Endodermal cell (in vitro differentiated cells): ENCODE measurements at regions not wholly inside any gene's neighbourhood (a gene's known extent, or its start where the extent isn't known, plus 50 kb on each side); places are given as distances from the start of the nearest gene placed in this dataset.

Experiments used
- DNase-seq: peaks from one replicate; pipeline ENCODE4 v3.0.0-alpha.2; 2017
- H3K27ac ChIP-seq: 2 replicates; pipeline ENCODE4 v1.5.1; 2013; ENCODE audit warnings: mild to moderate bottlenecking, low read depth, low read length, moderate library complexity
- H3K27me3 ChIP-seq: 2 replicates; pipeline ENCODE4 v1.6.1; 2013; ENCODE audit warnings: mild to moderate bottlenecking, low read length, moderate library complexity; ENCODE audit not compliant: insufficient read depth, control insufficient read depth, poor library complexity, severe bottlenecking
- H3K36me3 ChIP-seq: 2 replicates; pipeline ENCODE4 v1.7.0; 2013; ENCODE audit warnings: mild to moderate bottlenecking, low read length, moderate library complexity; ENCODE audit not compliant: control insufficient read depth, insufficient read depth
- H3K4me1 ChIP-seq: one replicate; pipeline ENCODE4 v1.7.0; 2013; ENCODE audit warnings: low read length; ENCODE audit not compliant: control insufficient read depth, insufficient read depth
- H3K4me3 ChIP-seq: 2 replicates; pipeline ENCODE4 v1.5.1; 2013; ENCODE audit warnings: mild to moderate bottlenecking, low read length, moderate library complexity
- H3K9ac ChIP-seq: 2 replicates; pipeline ENCODE4 v1.6.1; 2013; ENCODE audit warnings: mild to moderate bottlenecking, low read length, moderate library complexity; ENCODE audit not compliant: poor library complexity, severe bottlenecking; ENCODE audit errors: extremely low read depth
- H3K9me3 ChIP-seq: 2 replicates; pipeline ENCODE4 v1.6.1; 2013; ENCODE audit warnings: mild to moderate bottlenecking, low read length, moderate library complexity; ENCODE audit not compliant: control insufficient read depth
- H3K27ac Mint-ChIP-seq: 2 replicates; pipeline ENCODE4 v1.8.0; 2020; ENCODE audit warnings: mixed read lengths
- H3K27me3 Mint-ChIP-seq: 2 replicates; pipeline ENCODE4 v1.8.0; 2021; ENCODE audit warnings: mild to moderate bottlenecking, mixed read lengths; ENCODE audit not compliant: insufficient read depth
- H3K36me3 Mint-ChIP-seq: 2 replicates; pipeline ENCODE4 v1.8.0; 2020; ENCODE audit warnings: low read depth, mixed read lengths
- H3K4me1 Mint-ChIP-seq: 2 replicates; pipeline ENCODE4 v1.8.0; 2020; ENCODE audit warnings: mixed read lengths
- H3K4me3 Mint-ChIP-seq: 2 replicates; pipeline ENCODE4 v1.8.0; 2020; ENCODE audit warnings: mild to moderate bottlenecking, moderate library complexity, mixed read lengths
- H3K9me3 Mint-ChIP-seq: 2 replicates; pipeline ENCODE4 v1.8.0; 2020; ENCODE audit warnings: mild to moderate bottlenecking, mixed read lengths
- CTCF ChIP-seq: fragments of 200-600 bp; sonication (generic); conservative IDR thresholded peaks from 2 replicates; pipeline ENCODE4 v1.5.0; 2021; ENCODE audit warnings: antibody characterized with exemption, mild to moderate bottlenecking
- WGBS, 2 experiments: methylation state at CpG; one replicate each; pipeline versions ENCODE4 v1.1.5 to v1.1.7; 2013; ENCODE audit warnings: missing lambda C conversion rate in 2 of 2, mixed read lengths in 1 of 2; ENCODE audit not compliant: insufficient coverage in 1 of 2, insufficient read length in 1 of 2; 5-methylcytosine and 5-hydroxymethylcytosine counted together

- H3K4me1 Mint-ChIP-seq, result peaks cover 3% of the 10 kb centered on the region
- TF ChIP-seq CTCF, result no peak
- H3K27me3 Mint-ChIP-seq, result no peaks in the 10 kb centered on the region
- Histone ChIP-seq H3K36me3 (no peaks in the 10 kb centered on the region), H3K27me3 (no peaks in the 10 kb centered on the region), H3K9me3 (no peaks in the 10 kb centered on the region), H3K4me1 (no peaks in the 10 kb centered on the region), H3K9ac (no peak overlapping the region), H3K27ac (no peak overlapping the region), H3K4me3 (no peak overlapping the region)
- no peak overlapping the region for H3K4me3 Mint-ChIP-seq
- no peaks in the 10 kb centered on the region for H3K9me3 Mint-ChIP-seq
- H3K36me3 Mint-ChIP-seq, result no peaks in the 10 kb centered on the region
- no peak for DNase-seq
- WGBS, 2 experiments, result 93 to 94% methylated on average over 22 of the region's 22 CpGs
- H3K27ac Mint-ChIP-seq, result no peak overlapping the region
Measured at GRCh38 chr10:128747582-128748346, 621.5 kb upstream of the MKI67 start.

GRCh38 chr10:128751284-128751683, 625.1 kb upstream of the MKI67 start:
- Mint-ChIP-seq H3K9me3 (no peaks in the 10 kb centered on the region), H3K27me3 (no peaks in the 10 kb centered on the region), H3K4me3 (no peak overlapping the region), H3K27ac (no peak overlapping the region), H3K4me1 (peaks cover 2% of the 10 kb centered on the region), H3K36me3 (no peaks in the 10 kb centered on the region)
- Histone ChIP-seq H3K4me3 (no peak overlapping the region), H3K9me3 (no peaks in the 10 kb centered on the region), H3K36me3 (no peaks in the 10 kb centered on the region), H3K4me1 (no peaks in the 10 kb centered on the region), H3K27me3 (no peaks in the 10 kb centered on the region), H3K27ac (no peak overlapping the region), H3K9ac (no peak overlapping the region)
- 87 to 94% methylated on average over 7 of the region's 7 CpGs for WGBS, 2 experiments
- TF ChIP-seq CTCF, result no peak
- DNase-seq, result no peak

- Mint-ChIP-seq H3K4me1 (peaks cover 2% of the 10 kb centered on the region), H3K27me3 (no peaks in the 10 kb centered on the region), H3K36me3 (no peaks in the 10 kb centered on the region), H3K27ac (no peak overlapping the region), H3K9me3 (no peaks in the 10 kb centered on the region), H3K4me3 (no peak overlapping the region)
- Histone ChIP-seq H3K4me1 (no peaks in the 10 kb centered on the region), H3K9ac (no peak overlapping the region), H3K27ac (no peak overlapping the region), H3K9me3 (no peaks in the 10 kb centered on the region), H3K36me3 (no peaks in the 10 kb centered on the region), H3K27me3 (no peaks in the 10 kb centered on the region), H3K4me3 (no peak overlapping the region)
- DNase-seq, result no peak
- WGBS, 2 experiments, result 94% methylated on average over 3 of the region's 3 CpGs; no CpG with 5 or more reads in 1 of the 2 experiments
- TF ChIP-seq CTCF, result no peak
Measured at GRCh38 chr10:128751851-128752250, 625.6 kb upstream of the MKI67 start.
